GM21825 (cell line): ENCODE measurements at regions not wholly inside any gene's neighbourhood (a gene's known extent, or its start where the extent isn't known, plus 50 kb on each side); places are given as distances from the start of the nearest gene placed in this dataset.

Experiments
- ATAC-seq: cut with Tn5 transposase; IDR thresholded peaks from one replicate; pipeline ENCODE4 v1.9.1; 2021; ENCODE audit warnings: mild to moderate bottlenecking, moderate library complexity; ENCODE audit not compliant: unreplicated experiment

- no peak for ATAC-seq
These were observed 470.7 kb upstream of the BRINP1 start for GRCh38 chr9:119839888-119840287.

GRCh38 chr9:119838210-119838609 is 469.0 kb upstream of the BRINP1 start:
- ATAC-seq: no peak

GRCh38 chr9:119836036-119836435 is 466.8 kb upstream of the BRINP1 start:
- no peak for ATAC-seq

- no peak for ATAC-seq
These were observed 464.9 kb upstream of the BRINP1 start for GRCh38 chr9:119834064-119834620.

GRCh38 chr9:119831309-119831708 is 462.1 kb upstream of the BRINP1 start:
- ATAC-seq: no peak

GRCh38 chr9:119829748-119830147 is 460.5 kb upstream of the BRINP1 start:
- no peak for ATAC-seq

- ATAC-seq: no peak
These were observed 460.0 kb upstream of the BRINP1 start for GRCh38 chr9:119829186-119829585.

- ATAC-seq: no peak
These were observed 458.3 kb upstream of the BRINP1 start for GRCh38 chr9:119827526-119827925.

- ATAC-seq: no peak
These were observed 457.9 kb upstream of the BRINP1 start for GRCh38 chr9:119827126-119827525.

GRCh38 chr9:119818726-119819435 is 449.6 kb upstream of the BRINP1 start:
- ATAC-seq: no peak

GRCh38 chr9:119810645-119811429 is 441.6 kb upstream of the BRINP1 start:
- no peak for ATAC-seq

- ATAC-seq: no peak
These were observed 434.4 kb upstream of the BRINP1 start for GRCh38 chr9:119803679-119804078.

- ATAC-seq: no peak
These were observed 433.4 kb upstream of the BRINP1 start for GRCh38 chr9:119802621-119803020.

- no peak for ATAC-seq
These were observed 432.9 kb upstream of the BRINP1 start for GRCh38 chr9:119802133-119802532.

GRCh38 chr9:119801311-119801710 is 432.1 kb upstream of the BRINP1 start:
- no peak for ATAC-seq

- no peak for ATAC-seq
These were observed 426.2 kb upstream of the BRINP1 start for GRCh38 chr9:119795395-119795794.

- no peak for ATAC-seq
These were observed 425.6 kb upstream of the BRINP1 start for GRCh38 chr9:119794836-119795235.

- ATAC-seq: no peak
These were observed 424.0 kb upstream of the BRINP1 start for GRCh38 chr9:119793218-119793617.

- ATAC-seq: no peak
These were observed 423.0 kb upstream of the BRINP1 start for GRCh38 chr9:119792242-119792641.

- ATAC-seq: no peak
These were observed 420.8 kb upstream of the BRINP1 start for GRCh38 chr9:119789987-119790386.

GRCh38 chr9:119788921-119789320 is 419.7 kb upstream of the BRINP1 start:
- no peak for ATAC-seq

- ATAC-seq: no peak
These were observed 412.7 kb upstream of the BRINP1 start for GRCh38 chr9:119781886-119782285.
